CD14-positive monocyte (primary cell): ENCODE measurements at regions not wholly inside any gene's neighbourhood (a gene's known extent, or its start where the extent isn't known, plus 50 kb on each side); places are given as distances from the start of the nearest gene placed in this dataset.

Experiments
- DNase-seq, 3 donors: peaks; one replicate each; pipeline ENCODE4 v3.0.0-alpha.2; 2011 to 2022
- H2AFZ ChIP-seq: 2 replicates; pipeline ENCODE4 v1.6.0; 2012; ENCODE audit warnings: mild to moderate bottlenecking, low read depth, low read length, inconsistent platforms; ENCODE audit not compliant: insufficient read depth, poor library complexity, severe bottlenecking
- H3K27ac ChIP-seq, 2 donors: 1 replicate in 1 of 2; 2 replicates in 1 of 2; pipeline ENCODE4 v1.5.1; 2012 to 2013; ENCODE audit warnings: low read length in 2 of 2, control low read depth in 1 of 2, inconsistent platforms in 1 of 2, low read depth in 1 of 2, mild to moderate bottlenecking in 1 of 2
- H3K27me3 ChIP-seq, 2 donors: one replicate each; pipeline versions ENCODE4 v1.6.0 to v1.6.1; 2011 to 2013; ENCODE audit warnings: low read length in 2 of 2; ENCODE audit not compliant: control insufficient read depth in 2 of 2, insufficient read depth in 2 of 2
- H3K36me3 ChIP-seq, 2 donors: replicated peaks in 1 of 2; 1 replicate in 1 of 2; 2 replicates in 1 of 2; pipeline versions ENCODE4 v1.5.1 to v1.6.1; 2012 to 2013; ENCODE audit warnings: low read length in 2 of 2, control low read depth in 1 of 2, inconsistent platforms in 1 of 2, mild to moderate bottlenecking in 1 of 2; ENCODE audit not compliant: insufficient read depth in 2 of 2, control insufficient read depth in 1 of 2
- H3K4me1 ChIP-seq, 2 donors: 1 replicate in 1 of 2; 2 replicates in 1 of 2; pipeline versions ENCODE4 v1.5.1 to v1.6.1; 2012 to 2013; ENCODE audit warnings: low read length in 2 of 2, control low read depth in 1 of 2, inconsistent platforms in 1 of 2, mild to moderate bottlenecking in 1 of 2, moderate library complexity in 1 of 2; ENCODE audit not compliant: insufficient read depth in 2 of 2, control insufficient read depth in 1 of 2
- H3K4me2 ChIP-seq: replicated peaks from 2 replicates; pipeline ENCODE3; 2012; ENCODE audit warnings: low read length, moderate library complexity, mild to moderate bottlenecking; ENCODE audit not compliant: poor library complexity, severe bottlenecking; ENCODE audit errors: extremely low read depth
- H3K4me3 ChIP-seq, 3 experiments: fragments of 200-600 bp in 1 of 3; sonication (generic) in 1 of 3; replicated peaks in 1 of 3; 1 replicate in 2 of 3; 2 replicates in 1 of 3; pipeline ENCODE4 v1.5.1; 2011 to 2013; ENCODE audit warnings: low read length in 3 of 3, mild to moderate bottlenecking in 3 of 3, control low read depth in 2 of 3, low read depth in 2 of 3, inconsistent platforms in 1 of 3, moderate library complexity in 1 of 3
- H3K79me2 ChIP-seq: 2 replicates; pipeline ENCODE4 v1.6.0; 2012; ENCODE audit warnings: mild to moderate bottlenecking, control low read depth, inconsistent platforms, low read length, moderate library complexity; ENCODE audit not compliant: insufficient read depth
- H3K9ac ChIP-seq: 2 replicates; pipeline ENCODE4 v1.6.0; 2017; ENCODE audit warnings: low read length, mild to moderate bottlenecking; ENCODE audit not compliant: insufficient read depth, poor library complexity, severe bottlenecking
- H3K9me3 ChIP-seq, 2 donors: replicated peaks in 1 of 2; 1 replicate in 1 of 2; 2 replicates in 1 of 2; pipeline versions ENCODE4 v1.5.1 to v1.6.1; 2012 to 2013; ENCODE audit warnings: low read length in 2 of 2, control low read depth in 1 of 2; ENCODE audit not compliant: control insufficient read depth in 1 of 2, insufficient read depth in 1 of 2
- H4K20me1 ChIP-seq: 2 replicates; pipeline ENCODE4 v1.6.0; 2012; ENCODE audit warnings: mild to moderate bottlenecking, low read length, control low read depth, moderate library complexity; ENCODE audit not compliant: insufficient read depth
- H3K27ac Mint-ChIP-seq, 7 donors: one replicate each; pipeline ENCODE4 v1.8.0; 2020; ENCODE audit warnings: mild to moderate bottlenecking in 7 of 7, mixed read lengths in 7 of 7, moderate library complexity in 6 of 7, inconsistent platforms in 2 of 7
- H3K27me3 Mint-ChIP-seq, 3 donors: one replicate each; pipeline ENCODE4 v1.8.0; 2021 to 2022; ENCODE audit warnings: low read depth in 3 of 3, mild to moderate bottlenecking in 3 of 3, mixed read lengths in 3 of 3, moderate library complexity in 3 of 3, inconsistent platforms in 1 of 3
- H3K36me3 Mint-ChIP-seq, 2 donors: one replicate each; pipeline ENCODE4 v1.8.0; 2020; ENCODE audit warnings: mixed read lengths in 2 of 2, inconsistent platforms in 1 of 2, mild to moderate bottlenecking in 1 of 2
- H3K4me1 Mint-ChIP-seq: one replicate; pipeline ENCODE4 v1.8.0; 2020; ENCODE audit warnings: mild to moderate bottlenecking, mixed read lengths
- H3K4me3 Mint-ChIP-seq, 2 donors: one replicate each; pipeline ENCODE4 v1.8.0; 2020; ENCODE audit warnings: mild to moderate bottlenecking in 2 of 2, mixed read lengths in 2 of 2, moderate library complexity in 1 of 2
- H3K9me3 Mint-ChIP-seq, 7 donors: one replicate each; pipeline ENCODE4 v1.8.0; 2020 to 2022; ENCODE audit warnings: mixed read lengths in 7 of 7, mild to moderate bottlenecking in 6 of 7, moderate library complexity in 6 of 7, inconsistent platforms in 2 of 7
- CTCF ChIP-seq: fragments of 200-600 bp; IDR thresholded peaks from one replicate; pipeline ENCODE4 v1.8.0; 2022; ENCODE audit warnings: antibody characterized with exemption, mild to moderate bottlenecking
- WGBS: methylation state at CpG from one replicate; pipeline ENCODE4 v1.1.5; 2013; ENCODE audit warnings: missing lambda C conversion rate; ENCODE audit not compliant: insufficient coverage; 5-methylcytosine and 5-hydroxymethylcytosine counted together
- intact Hi-C, 2 donors: fragments of 100-400 bp; cut with micrococcal nuclease; formaldehyde crosslinking; loops; one replicate each; pipeline versions ENCODE4 v1.15.0 to v1.15.1; 2023

GRCh38 chr10:8531116-8531515 is 476.6 kb downstream of the GATA3 start:
- no peaks in the 10 kb centered on the region for H3K36me3 ChIP-seq
- H3K27me3 Mint-ChIP-seq, result peaks cover 2 to 6% (median 3%) of the 10 kb centered on the region in 3 donors
- H3K36me3 Mint-ChIP-seq, result no peaks in the 10 kb centered on the region
- no peaks in the 10 kb centered on the region for H3K79me2 ChIP-seq
- 95% methylated on average over 3 of the region's 8 CpGs for WGBS
- no peak overlapping the region for H3K4me3 ChIP-seq
- H3K9me3 Mint-ChIP-seq, result peaks cover 0 to 8% (median 5%) of the 10 kb centered on the region in 7 donors
- no peak overlapping the region for H3K4me2 ChIP-seq
- H3K27me3 ChIP-seq, result no peaks in the 10 kb centered on the region
- no peak overlapping the region for H3K27ac Mint-ChIP-seq
- intact Hi-C loops, result no loop called here
- H3K4me1 ChIP-seq, result no peaks in the 10 kb centered on the region
- H3K4me3 Mint-ChIP-seq, result no peak overlapping the region
- no peak overlapping the region for H2AFZ ChIP-seq
- TF ChIP-seq CTCF, result no peak
- H3K27ac ChIP-seq, result no peak overlapping the region
- peaks cover 0 to 4% of the 10 kb centered on the region in 2 donors for H3K9me3 ChIP-seq
- H3K9ac ChIP-seq, result no peak overlapping the region
- no peak for DNase-seq
- no peaks in the 10 kb centered on the region for H4K20me1 ChIP-seq
- no peaks in the 10 kb centered on the region for H3K4me1 Mint-ChIP-seq

- intact Hi-C loops, result no loop called here
- Histone ChIP-seq H3K27me3 (no peaks in the 10 kb centered on the region), H3K9ac (no peak overlapping the region), H3K27ac (no peak overlapping the region), H3K36me3 (no peaks in the 10 kb centered on the region), H3K4me3 (no peak overlapping the region), H3K79me2 (no peaks in the 10 kb centered on the region), H3K4me2 (no peak overlapping the region), H2AFZ (no peak overlapping the region), H4K20me1 (no peaks in the 10 kb centered on the region), H3K9me3 (no peaks in the 10 kb centered on the region), H3K4me1 (no peaks in the 10 kb centered on the region)
- H3K36me3 Mint-ChIP-seq, result no peaks in the 10 kb centered on the region
- no peak for TF ChIP-seq CTCF
- H3K4me3 Mint-ChIP-seq, result no peak overlapping the region
- no peak for DNase-seq
- no peak overlapping the region for H3K27ac Mint-ChIP-seq
- H3K9me3 Mint-ChIP-seq, result peaks cover 0 to 5% (median 4%) of the 10 kb centered on the region in 7 donors
- no peaks in the 10 kb centered on the region for H3K4me1 Mint-ChIP-seq
- peaks cover 2 to 7% (median 3%) of the 10 kb centered on the region in 3 donors for H3K27me3 Mint-ChIP-seq
Observed at GRCh38 chr10:8532647-8533046, 478.2 kb downstream of the GATA3 start.
